Fibroblast of skin of left biceps (primary cell): ENCODE measurements at regions not wholly inside any gene's neighbourhood (a gene's known extent, or its start where the extent isn't known, plus 50 kb on each side); places are given as distances from the start of the nearest gene placed in this dataset.

Experiments
- DNase-seq, 2 experiments: peaks; one replicate each; pipeline ENCODE4 v3.0.0-alpha.2; 2013; ENCODE audit warnings: low read depth in 2 of 2

DNA sequence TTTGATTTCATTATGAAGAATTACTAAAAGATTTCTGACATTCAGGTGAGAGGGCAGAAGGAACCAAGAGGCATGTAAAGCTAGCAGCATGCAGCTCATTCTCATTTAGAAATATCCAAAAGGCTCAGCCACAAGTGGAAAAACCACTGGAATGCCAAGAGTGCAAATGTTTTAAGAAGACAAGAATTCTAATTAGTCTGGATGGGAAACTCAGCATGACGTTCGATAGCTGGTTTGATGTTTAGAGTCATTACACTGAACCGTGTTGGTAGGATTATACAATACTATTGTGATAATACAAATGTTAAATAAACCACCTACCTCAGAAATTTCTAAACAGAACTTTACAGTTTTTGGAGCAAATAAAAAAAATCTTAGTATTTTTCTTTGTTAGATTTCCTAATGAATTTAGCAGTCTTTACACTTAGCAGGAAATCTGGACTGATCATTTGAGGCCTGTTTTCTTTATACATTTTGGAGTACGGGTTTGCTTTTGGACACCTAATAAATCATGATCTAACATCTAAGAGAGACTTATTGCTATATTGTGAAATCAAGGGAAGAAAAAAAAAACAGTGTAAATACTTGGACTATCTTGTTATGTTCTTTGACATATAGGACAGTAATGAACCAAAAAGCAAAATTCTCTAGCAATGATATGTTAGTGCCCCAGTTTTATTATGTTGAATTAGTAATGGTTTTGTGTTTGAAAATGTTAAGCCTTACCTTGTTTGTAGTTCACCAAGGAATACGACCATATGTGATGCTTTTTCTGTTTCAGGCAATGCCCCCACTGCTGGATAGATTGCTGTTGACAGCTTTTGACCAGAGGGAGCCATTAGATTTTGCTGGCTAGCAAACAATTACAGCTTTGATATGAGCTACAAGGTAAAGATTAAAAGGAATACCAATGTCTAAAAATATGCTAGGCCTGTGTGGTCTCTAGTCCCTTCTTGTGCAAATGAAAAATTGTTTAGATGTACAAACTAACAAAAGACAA is 354.1 kb upstream of the SEMA3A start:
- peak; percentile 72 to 75 for DNase-seq

- no peak for DNase-seq
These were observed 352.7 kb upstream of the SEMA3A start for GRCh38 chr7:84547331-84547730.

GRCh38 chr7:84546403-84546802 is 351.8 kb upstream of the SEMA3A start:
- no peak for DNase-seq

- no peak for DNase-seq
These were observed 343.7 kb upstream of the SEMA3A start for GRCh38 chr7:84538268-84538667.

DNA sequence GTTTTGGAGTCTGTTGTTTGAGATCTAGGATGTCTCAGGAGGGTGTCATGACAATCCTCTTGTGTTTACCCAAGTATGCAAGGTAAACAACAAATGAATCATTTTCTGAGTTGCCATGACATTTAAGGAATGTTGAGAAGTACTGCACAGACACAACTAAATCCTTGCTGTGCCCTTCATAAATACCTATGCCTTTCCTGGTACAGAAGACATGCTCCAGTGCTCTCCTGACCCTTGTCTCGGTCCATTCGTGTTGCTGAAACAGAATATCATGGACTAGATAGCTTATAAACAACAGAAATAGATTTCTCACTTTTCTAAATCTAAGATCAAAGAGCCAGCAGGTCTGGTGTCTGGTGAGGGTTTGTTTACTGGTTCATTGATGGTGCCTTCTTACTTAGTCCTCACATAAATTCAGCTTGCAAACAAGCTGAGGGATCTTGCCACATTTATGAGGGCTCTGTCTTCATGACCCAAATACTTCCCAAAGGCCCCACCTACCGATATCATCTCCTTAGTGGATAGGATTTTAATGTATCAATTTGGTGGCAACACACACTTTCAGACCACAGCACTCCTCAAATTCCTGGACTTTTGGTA is 341.8 kb upstream of the SEMA3A start:
- DNase-seq = no peak

DNA sequence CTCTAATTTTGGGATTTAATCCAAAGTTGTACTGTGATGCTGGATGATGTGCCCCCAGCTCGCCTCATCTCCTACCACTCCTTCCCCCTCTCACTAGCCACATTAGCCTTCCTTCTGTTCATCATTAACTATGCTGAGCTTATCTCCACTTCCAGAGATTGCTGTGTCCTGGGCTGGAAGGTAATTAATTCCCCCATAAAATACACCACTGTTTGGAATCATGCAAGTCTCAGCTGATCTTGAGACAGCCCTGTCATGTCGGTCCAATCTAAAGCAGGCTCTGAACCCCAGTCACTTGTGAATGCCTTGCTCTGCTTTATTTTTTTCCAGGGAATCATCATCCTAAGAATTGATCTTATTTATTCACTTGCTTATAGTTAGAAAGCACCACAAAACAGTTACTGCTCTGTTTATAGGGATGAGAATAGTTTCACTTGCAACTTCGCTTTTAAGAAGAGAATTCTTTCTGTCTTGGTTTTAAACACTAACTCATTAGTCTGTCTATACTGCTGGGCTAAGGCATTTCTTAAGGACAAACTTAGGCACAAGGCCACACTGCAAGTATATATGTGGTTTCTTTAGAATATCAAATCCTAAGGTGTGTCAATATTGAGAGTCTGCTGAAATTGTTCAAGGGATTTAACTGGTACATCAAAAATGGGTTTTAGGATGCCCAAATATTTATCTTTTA is 341.1 kb upstream of the SEMA3A start:
- no peak for DNase-seq

- DNase-seq = no peak
These were observed 338.6 kb upstream of the SEMA3A start for GRCh38 chr7:84533182-84533581.

DNA sequence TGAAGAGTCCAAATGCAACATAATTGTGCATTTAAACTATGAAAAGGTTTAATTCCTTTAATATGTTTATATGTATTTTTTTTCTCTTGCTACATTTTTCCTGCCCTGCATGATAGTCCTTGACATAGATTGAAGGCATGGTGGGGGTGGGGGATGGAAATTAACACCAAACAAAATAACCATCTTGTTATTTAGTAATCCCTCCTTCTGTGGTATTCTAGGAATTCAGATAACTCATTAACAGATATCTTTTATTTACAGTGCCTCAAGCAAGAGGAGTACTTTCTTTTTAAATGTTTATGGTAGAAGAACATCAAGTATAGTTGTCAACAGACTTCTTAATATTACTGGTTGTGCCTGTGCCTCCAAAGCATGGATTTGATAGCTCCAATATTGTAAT is 337.6 kb upstream of the SEMA3A start:
- DNase-seq = no peak

- DNase-seq = peak; percentile 73 to 79
These were observed 335.1 kb upstream of the SEMA3A start for GRCh38 chr7:84529480-84530205.

DNA sequence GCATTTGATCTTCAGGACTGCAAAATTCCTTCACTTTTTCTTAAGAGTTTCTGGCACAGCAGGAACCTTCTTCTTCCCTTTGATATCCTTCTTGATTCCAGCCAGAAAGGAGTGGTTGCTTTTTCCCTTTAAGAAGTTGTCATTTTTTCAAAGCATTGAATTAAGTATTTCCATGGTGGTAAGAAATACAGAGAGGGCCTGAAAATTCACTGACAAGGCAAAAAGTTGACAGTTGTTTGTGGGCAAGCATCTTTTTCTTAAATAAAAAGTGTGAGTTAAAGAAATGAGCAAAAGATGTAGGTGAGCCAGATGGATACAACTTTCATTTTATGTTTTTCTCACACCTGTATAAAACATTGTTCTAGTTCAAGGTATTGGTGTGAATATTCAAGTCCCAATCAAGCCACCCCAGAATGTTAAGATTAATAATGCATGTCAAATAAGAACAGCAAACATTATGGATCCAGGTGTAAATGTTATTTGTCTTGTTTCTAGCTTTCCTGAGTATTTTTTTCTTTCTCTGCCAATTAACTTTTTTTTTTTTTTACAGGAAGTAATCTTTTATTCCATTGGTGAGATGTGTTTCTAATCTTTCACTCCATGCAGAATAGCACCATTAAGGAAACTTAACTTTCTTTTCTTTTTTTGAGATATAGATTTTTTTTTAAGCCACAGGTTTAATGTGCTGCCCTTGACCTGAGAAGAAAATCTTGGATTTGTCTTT is 334.3 kb upstream of the SEMA3A start:
- no peak for DNase-seq

DNA sequence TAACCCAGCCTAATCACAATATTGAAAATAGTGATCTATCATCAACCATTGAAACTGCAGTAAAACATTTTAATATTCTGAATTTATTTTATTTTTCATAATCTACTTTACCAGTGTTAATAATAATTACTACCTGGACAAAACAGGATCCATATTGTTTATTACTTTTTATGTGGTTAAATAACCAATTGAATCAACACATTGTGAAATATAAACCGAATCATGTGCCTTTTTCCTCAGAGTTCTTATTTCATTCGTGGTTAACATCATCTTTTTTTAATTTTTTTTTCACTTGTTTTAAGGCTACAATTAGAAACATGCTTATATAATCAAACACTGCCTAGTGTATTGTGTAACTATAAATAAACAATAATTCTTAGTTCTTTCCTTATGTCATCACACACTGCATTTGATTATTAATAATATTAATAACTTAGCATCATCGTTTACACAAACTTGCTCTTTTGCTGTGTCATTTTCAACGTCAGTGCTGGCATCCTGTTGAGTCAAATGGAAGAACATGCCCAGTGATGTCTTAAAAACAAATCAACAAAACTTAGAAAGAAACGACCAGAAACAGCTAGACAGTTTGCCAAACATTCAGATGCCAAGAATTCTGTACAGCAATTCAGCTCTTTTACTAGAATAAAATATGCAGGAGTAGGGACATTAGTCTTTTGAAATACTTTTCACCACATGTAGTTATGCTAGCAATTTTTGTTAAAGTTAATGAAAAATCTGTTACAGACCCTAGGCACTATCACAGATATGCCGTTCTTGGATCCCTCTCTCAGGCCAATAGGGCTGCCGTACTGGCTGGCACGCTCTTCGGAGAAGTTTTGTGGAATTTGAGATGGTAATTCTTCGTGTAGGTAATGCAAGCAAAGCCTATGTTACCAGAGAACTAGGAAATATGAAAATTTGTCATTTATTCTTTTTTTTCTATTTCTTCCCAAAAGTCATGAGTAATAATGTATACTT is 330.4 kb upstream of the SEMA3A start:
- peak; percentile 65 to 67 for DNase-seq

DNA sequence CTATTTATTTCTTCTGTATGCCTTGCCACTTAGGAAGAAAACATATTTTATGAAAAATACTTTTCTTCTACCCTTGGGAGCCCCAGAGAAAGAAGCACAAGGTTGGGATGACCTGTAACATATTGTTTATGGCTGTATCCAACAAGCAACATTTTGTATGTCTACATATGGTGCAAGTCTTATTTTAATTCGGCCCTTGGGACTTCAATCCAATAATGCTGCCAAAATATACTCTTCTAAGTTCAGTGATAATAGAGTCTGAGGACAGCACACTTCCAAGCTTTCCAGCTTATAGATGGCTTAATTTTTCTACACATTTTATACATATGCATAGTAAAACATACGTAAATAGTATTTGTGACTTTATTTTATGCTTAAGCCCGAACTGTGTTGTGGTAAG is 318.5 kb upstream of the SEMA3A start:
- DNase-seq = no peak

- DNase-seq = no peak
These were observed 317.5 kb upstream of the SEMA3A start for GRCh38 chr7:84512055-84512454.

- peak; percentile 65 to 67 for DNase-seq
These were observed 315.9 kb upstream of the SEMA3A start for GRCh38 chr7:84510505-84510904.

DNA sequence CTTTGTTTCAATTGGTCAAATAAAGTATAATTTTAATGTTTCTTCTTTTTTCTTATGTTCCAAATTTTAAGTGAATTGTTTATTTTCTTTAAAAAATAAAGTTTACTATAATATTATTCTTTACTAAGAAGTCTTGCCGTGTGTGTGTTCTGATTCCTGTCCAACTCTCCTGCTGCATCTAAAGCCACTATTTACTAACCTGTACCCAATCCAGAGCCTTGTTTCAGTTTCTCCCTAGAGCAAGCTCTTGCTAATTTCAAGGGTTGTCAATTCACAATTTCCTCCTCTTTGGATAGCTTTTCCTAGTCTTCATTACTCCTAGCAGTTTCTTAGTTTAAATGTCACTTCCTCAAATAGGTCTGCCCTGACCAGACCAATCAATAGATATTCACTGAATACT is 314.9 kb upstream of the SEMA3A start:
- DNase-seq = no peak

DNA sequence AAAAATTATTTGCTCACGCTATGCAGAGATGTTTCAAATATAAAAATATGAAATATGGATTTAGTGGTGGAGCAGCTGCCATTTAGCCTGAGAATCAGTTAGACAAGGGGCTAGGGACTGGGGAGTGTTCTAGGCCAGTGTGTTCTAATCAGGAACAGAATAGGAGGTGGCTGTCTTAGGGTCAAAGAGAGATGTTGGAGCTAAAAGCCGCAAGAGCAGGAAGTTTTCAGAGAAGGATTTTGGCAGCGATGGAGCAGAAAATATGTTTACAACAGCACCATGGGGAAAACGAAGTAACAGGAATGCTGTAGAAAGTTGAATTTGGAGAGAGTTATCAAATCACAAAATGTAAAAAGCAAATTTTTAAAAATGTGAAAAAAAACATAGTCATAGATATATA is 314.0 kb upstream of the SEMA3A start:
- DNase-seq = no peak

DNA sequence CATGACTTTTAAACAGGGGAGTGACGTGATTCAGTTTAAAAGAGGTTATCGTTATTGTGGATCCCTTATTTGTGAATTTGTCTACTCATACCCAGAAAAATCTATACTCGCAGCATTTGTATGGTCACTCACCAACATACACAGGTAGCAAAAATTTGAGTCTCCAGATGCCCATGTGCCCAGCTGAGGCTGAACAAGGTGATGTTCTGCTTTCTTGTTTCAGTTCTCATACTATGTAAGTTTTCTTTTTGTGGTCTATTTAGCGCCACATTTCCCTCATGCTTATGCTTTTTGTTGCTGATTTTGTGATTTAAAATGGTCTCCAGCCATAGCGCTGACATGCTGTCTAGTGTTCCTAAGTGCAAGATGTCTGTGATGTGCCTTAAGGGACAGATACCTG is 312.9 kb upstream of the SEMA3A start:
- DNase-seq = no peak

GRCh38 chr7:84506151-84506550 is 311.6 kb upstream of the SEMA3A start:
- no peak for DNase-seq

DNA sequence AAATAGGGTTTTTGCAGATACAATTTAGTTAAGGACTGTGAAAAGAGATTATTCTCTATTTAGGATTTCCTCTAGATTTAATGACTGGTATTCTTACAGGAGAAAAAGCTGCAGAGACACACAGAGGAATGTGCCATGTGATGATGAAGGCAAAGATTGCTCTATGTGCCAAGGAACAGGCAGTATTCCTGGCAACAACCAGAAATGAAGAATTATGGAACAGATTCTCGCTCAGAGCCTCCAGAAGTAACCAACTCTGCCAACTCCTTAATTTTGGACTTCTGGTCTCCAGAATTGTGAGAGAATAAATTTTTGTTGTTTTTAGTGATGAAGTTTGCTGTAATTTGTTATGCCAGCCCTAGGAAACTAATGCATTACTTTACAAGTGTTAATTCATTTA is 307.6 kb upstream of the SEMA3A start:
- DNase-seq = no peak

GRCh38 chr7:84497873-84498272 is 303.3 kb upstream of the SEMA3A start:
- DNase-seq = no peak
